Hepatic stellate cell (primary cell): ENCODE measurements at regions not wholly inside any gene's neighbourhood (a gene's known extent, or its start where the extent isn't known, plus 50 kb on each side); places are given as distances from the start of the nearest gene placed in this dataset.

Source experiments
- DNase-seq: peaks from one replicate; pipeline ENCODE4 v3.0.0; 2011; ENCODE audit warnings: low spot score

DNA sequence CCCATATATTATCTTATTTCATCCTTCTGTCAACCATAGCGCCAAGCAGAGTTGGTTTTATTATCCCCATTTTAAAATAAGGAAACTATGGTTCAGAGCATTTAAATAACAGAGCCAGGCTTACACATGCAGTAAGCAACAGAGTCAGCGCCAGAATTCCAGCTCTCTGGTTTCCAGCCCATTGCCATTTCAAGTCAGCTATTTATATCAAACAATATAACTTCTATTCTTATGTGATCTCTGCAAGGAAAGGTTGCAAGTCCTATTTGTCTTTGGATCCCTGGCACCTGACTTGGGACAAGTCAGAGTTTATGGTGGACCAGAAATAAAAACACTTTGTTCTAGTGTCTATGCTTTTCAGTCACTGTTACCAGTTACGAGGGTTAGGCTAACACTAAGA is 174.1 kb upstream of the EEA1 start:
- DNase-seq = no peak

DNA sequence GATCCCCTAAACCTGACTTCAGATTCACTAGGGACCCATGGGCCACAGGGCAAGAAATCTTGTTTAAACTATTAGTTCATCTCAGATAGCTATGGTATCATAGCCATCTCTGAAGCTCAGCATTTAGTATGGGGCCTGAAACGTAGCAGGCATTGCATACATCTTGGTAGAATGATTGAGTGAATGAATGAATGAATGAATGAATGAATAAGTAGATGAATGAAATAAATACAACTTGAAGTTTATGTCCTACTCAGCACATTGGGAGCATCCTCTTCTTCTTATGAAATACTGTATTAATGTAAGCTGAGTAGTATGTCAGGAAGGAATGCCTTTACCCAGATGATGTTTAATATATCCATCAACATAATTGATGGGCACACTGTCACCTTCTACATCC is 175.4 kb upstream of the EEA1 start:
- DNase-seq = no peak

DNA sequence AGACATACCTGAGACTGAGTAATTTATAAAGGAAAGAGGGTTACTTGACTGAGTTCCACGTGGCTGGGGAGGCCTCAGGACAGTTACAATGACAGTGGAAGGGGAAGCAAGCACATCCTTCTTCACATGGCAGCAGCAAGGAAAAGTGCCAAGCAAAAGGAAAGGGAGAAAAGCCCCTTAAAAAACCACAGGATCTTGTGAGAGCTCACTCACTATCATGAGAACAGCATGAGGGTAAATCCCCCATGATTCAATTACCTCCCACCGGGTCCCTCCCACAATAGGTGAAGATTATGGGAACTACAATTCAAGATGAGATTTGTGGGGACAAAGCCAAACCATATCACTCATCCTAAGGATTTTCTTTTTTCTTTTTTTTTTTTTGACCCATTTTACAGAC is 177.8 kb upstream of the EEA1 start:
- no peak for DNase-seq

DNA sequence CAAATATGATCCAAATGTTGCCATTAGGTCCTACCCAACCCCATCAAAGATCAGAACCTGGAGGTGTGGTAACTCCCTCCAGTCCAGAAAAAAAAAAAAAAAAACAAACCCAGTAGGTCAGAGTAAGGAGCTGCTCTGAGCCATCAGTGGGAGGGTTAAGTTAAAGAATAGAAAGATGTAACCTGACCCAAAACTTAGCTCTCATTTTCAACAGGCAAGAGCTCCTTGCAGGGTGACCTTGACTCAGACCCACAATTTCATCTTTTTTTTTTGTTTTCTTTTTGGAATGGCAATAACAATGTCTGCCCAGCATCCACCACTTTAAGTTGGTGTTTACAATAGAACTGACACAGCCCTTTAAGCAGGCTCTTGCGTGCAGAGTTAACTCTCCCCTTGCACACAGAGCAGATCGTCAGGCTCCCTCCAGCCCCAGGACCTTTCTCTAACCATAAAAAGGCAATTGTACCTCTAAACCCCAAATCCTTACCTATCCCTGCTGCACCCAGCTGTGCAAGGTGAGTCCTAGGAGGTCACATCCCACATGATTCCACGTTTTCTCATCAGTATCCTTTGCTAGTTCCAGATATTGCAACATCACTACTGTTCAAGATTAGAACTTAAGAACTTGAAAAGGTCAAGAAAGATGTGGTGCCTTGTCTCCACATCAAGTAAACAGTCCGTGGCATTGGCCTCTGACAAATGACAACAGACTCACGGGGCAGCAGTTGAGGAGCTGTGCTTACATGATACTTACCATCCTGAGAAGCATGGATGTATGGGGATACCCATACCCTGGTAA is 178.6 kb upstream of the EEA1 start:
- no peak for DNase-seq

DNA sequence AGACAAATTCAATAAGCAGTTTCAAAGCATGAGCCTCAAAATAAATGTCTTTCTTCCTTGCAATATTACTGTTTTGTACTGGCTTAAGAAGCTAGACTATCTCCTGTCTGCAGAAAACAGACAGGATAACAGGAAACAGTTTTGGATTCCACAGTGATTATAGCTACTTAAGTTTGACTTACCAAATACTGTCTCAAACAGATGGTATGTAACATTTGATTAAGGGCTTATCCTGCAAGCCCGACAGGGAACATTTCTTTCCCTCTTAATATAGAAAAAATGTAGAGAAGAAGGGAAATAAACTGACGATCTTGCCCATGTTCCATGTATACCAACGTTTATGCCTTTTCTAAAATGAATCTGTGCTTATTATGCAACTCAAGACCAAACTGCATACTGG is 179.9 kb upstream of the EEA1 start:
- DNase-seq = no peak

DNA sequence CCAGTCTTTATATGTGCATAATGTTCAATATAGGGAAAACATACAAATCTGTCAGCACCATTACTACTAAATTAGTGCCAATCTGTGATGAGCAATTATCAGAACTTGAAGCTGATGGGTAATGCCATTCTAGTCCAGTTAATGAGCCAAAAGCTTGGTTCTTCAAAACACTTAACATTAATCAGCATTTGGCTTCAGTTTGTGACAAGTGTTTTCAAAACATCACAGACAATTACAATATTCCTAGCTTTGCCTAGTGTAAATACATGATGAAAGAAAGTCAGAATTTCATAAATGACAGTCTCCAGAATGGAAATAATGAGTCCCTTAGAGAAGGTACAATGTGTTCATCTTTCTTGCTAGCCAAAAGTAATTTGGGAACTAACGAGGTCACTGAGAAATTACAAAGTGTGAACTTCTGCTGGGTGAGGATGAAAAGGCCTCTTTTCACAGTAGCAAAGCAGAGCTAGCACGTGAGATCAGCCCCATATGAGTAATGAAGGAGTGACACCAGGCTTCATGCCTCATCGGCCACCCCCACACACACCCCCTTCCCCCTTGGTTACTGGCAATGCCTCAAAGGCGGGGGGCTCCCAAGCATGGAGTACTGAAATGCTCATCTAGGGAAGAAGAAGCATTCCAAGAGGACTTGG is 180.6 kb upstream of the EEA1 start:
- DNase-seq = no peak

DNA sequence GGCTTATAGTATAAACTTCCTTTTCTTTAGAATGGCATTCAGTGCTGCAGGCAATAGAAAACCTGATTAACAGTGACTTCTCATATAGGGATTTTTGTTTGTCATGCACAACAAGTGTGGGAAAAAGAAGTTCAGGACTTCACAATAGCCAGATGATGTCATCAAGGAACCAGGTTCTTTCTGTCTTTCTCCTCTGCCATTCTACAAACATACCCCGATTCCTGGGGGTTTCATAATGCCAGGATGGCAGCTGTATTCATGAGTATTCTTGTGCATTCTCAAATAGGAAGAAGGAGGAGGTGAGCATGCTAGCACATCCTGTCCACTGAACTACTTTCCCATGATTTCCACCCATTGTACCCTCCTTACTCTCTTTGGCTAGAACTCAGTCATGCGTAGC is 182.7 kb upstream of the EEA1 start:
- DNase-seq = no peak

DNA sequence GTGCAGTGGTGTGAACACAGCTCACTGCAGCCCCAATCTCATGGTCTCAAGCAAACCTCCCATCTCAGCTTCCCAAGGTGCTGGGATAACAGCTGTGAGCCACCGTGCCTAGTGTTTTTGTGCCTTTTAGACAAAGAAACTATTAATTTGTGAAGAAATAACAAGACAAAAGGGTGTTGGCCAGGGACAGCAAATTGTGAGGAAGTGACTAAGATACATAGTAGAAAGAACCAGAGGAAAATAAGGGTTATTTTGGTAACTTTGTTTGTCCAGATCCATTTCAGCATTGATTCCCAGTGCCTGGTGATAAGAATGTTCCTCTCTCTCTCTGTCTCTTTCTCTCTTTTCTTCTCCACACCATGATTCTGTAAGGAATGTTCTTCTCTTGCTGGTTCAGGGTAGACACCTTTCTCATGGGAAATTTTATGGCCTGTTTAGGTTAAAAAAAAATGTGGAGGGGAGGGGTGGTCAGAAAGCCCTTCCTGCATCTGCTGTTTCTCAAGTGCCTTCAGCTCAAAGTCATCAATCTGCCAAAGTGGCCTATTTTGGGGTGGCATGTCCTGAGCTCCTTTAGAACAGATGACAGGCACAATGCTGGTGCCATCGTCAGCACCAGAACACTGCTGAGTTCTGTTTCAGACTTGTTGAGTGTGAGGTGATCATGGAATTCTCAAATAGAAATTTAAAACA is 184.4 kb upstream of the EEA1 start:
- DNase-seq = no peak

DNA sequence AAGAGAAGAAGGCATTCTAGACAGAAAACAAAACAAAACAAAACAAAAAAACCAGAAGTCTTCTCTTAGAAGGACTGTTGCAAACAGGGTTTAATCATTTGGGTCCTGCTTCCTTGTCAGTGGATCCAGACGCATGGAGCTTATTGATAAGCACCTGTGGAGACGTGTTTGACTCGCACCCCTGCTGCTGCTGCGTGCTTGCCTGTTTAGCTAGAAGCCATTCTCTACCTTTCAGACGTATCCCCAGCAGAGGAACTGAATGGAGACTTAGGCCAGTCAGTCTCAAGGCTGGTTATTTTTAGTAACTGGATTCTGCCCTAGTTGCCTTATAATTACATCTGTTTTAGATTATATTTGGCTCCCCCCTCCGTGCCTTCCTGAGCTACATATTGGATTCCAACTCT is 186.1 kb upstream of the EEA1 start:
- DNase-seq = no peak

DNA sequence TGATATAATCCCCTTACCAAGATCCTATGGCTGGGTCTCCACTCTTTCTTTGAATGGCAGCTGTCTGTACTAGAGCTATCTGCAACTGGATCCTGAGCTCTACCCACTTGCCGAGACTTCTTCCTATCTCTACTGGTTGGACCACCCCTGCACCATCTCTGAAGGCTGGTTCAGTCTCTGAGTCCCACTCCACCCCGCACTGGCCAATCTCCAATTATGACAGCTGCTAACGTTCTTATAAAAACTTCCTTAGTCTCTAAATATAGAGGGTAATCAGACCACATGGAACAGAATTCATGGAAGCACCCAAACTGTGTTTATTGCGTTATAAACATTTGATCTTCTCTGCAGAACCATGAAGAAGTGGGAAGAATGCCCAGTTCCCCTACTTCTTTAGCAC is 186.6 kb upstream of the EEA1 start:
- DNase-seq = no peak

DNA sequence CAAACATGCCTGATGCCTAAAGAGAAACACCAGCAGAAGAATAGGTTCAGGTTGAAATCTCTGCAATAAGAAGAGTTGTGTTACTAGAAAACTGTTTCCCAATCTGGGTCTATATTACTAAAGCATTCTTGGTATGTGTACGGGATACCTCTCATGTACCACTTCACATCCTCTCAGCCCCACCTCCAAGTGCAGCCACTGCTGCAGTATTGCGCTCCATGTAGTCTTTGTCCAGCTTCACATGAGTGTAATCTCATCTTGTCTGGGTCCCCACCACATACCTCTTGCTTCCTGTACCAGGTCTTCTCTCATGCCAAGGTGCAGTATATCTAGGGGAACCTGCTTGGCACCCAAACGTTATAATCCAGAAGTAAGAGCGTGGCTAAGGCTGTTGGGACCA is 187.5 kb upstream of the EEA1 start:
- no peak for DNase-seq

DNA sequence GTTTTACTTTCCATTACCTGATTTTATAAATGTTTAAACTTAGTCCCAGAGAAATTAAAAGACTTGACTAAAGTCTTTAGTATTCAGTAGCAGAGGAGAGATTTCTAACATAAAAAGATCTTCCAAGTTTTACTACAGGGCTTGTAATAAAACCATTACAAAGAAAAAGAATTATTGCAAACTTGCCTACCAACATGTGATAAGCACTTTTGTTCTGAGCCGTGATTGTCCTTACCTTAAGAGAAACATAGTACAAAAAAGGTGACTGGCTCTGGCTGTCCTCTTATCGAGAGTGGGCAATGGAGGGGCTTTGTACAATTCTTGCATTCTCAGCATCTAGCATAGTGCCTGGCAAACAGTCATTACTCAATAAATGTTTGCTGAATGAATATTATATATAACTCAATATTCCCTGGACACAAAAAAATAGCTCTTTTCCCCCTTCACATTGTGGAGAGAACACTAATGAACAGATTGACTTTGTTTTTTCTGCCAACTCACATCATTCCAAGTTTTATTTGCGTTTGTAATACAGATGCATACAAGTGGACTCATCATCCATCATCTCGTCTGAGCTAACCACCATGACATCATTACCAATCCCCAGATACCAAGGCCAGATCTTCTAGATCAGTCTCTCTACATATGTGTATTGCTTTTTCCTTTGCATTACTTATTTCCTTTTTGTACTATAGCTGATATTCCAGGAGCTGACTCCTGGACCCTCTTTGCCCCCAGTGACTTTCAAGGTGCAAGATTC is 192.8 kb upstream of the EEA1 start:
- peak; percentile 60 for DNase-seq

DNA sequence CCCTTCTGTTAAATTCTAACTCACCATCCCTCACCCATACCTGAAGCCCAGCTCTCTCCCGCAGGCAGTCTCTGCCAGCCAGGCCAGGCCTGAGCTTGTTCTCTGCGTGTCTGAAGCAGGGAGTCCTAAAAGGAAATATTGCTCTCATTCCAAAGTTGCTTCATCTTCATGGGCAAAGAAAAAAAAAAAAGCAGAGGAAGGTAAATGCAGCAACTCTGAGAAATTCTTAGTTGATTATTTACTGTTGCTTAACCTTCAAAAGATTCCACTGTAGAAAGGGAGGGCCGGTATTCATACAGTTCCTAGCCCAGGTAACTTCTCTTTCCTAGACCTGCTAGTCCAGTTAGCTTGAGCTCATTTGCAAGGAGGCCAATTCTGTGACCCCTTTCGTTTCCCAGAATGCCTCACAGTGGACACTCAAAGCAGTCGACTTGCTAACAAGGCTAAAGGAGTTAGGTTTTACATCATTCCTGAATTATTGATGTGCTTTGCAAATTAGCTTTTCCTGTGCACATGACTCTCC is 193.5 kb upstream of the EEA1 start:
- DNase-seq = no peak

DNA sequence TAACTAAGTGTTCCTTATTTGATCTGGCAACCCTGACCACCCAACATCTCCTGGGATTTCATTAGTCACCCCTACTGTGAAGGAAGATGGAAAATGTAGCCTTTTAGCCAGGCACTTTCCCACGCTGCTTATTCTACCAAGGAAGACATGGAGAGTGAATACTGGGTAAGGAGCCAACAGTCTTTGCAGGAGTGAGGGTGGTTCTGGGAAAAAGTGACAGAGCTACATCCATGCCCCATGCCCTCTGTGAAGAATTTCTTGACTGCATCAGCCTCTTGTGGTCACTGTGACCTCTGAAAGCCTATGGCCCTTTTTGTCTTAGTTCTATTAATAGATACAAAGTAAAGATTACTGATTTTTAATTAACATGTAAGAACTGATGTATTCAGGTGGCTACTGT is 196.0 kb upstream of the EEA1 start:
- DNase-seq = no peak

DNA sequence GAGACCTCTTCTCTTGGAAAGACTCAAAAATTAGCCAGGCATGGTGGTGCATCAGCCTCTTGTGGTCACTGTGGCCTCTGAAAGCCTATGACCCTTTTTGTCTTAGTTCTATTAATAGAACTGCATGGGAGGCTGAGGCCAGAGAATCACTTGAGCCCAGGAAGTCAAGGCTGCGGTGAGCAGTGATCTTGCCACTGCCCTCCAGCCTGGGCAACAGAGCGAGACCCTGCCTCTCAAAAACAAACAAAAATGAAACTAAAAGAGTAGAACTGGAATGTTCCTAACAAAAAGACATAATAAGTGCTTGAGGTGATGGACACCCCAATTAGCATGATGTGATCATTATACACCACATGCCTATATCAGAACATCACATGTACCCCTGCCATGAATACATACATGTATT is 197.0 kb upstream of the EEA1 start:
- no peak for DNase-seq

DNA sequence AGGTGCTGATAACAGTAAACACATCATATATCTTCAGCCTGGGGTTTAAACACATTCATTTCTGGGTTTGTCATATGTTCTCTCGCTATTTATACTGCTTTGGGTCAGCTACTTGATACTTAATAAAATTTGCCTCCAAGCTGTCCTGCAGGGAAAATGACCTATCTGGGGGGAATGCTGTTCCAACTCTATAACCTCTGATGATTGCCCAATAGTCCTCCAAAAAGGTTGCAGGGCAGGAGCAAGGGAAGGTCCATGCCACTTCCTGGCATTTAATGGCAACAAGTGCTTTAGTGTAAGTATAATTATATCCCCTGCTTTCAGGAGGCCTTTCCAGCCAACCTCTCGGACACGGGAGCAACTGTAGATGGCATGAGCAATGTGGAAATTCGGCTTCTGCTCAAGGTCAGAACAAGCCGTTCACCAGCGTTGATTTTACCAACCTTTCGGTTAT is 198.0 kb upstream of the EEA1 start:
- DNase-seq = no peak

DNA sequence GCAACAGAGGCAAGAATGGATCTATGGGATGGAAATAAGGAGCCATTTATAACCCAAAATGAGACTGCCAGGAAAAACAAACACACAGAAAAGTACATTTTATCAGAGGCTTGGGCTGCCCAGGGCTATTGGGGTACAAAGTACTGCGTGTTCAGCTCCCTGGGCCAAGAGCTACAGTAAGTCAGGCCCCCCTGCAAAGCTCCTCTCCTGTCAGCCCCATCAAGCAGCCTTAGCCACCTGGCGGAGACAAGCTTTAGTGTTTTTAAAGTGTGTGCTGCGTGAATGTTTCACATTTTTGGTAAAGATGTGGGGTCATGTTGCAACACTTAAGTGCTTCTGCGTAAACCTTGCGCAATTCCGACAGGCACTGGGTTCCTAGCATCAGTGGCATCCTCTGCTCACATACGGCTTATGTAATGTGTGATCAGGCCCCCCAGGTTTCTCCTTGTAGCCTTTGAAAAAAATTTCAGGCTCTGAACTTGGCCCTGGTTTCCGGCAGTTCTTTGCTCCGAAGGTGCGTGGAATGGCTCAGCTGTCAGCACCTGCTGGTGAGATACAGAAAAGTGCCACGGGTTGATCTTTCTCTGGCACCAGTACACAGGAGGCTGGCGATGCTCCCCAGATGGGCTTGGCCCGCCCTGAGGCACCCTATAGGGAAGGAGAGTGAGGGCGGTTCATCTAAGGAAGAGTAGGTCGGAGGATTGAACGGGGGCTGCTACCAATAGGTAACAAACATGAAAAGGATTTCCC is 198.7 kb upstream of the EEA1 start:
- peak; percentile 45 for DNase-seq

DNA sequence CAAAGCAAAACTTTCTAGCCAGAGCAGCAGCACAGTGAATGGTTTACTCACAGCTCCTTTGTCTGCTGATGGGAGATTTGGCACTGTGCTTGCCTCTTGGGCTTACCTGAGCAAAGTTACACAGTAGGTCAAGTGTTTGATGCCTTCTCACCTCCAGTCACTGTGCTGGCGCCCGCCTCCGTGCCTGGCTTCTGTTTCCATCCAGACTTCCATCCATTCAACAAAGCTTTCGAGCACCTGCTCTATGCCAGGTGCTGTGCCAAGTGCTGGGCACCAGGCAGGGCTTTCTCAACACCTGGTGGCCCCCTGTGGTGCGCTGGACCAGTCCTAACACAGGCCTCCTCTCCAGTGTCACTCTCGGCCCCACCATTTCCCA is 199.2 kb upstream of the EEA1 start:
- DNase-seq = no peak

DNA sequence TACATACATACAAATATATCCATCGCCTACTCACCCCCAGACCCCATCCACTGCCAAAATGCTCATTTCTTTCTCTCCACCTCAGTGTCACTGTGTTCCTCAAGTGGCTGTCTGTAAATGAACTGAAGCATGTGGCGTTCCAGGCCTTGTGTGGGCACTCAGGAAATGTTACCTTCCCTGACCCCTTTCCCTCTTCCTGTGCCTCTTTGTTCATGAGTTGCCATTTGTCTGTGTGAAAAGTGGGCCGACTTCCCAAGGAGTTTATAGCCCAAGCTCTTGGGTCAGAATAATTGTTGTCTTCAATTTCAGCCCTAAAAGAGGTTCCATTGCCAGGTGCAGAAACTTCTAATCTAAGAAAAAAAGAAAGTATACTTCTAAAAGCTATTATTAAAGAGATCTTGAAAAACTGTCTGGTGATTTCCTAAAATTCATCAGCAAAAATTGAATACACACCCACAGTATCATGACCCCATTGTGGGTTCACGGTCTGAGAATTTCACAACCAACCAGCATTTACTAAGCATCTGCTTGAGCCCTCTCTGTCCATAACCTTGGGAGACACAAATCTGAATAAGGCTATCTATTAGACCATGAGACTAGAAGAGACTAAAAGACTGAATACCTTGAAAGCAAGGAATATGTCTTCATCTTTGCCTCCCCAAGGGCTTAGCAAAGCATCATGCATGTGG is 201.4 kb upstream of the EEA1 start:
- DNase-seq = no peak

DNA sequence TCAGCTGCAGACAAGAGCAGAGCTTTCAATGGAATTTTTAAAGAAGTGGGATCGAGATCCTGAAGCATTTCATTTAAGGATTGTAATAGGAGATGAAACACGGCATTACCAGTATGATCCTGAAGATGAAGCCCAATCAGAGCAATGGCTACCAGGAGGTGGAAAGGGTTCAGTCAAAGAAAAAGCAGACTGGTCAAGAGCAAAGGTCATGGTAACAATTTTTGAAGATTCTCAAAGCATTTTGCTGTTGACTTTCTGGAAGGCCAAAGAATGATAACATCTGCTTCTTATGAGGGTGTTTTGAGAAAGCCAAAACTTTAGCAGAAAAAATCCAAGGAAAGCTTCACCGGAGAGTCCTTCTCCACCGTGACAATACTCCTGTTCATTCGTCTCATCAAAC is 204.3 kb upstream of the EEA1 start:
- no peak for DNase-seq
